K562 (cell line): ENCODE measurements at regions not wholly inside any gene's neighbourhood (a gene's known extent, or its start where the extent isn't known, plus 50 kb on each side); places are given as distances from the start of the nearest gene placed in this dataset.

Experiments used
- BRF1 ChIP-seq: IDR thresholded peaks from 3 replicates; pipeline ENCODE4 v1.6.1; 2011; ENCODE audit warnings: borderline replicate concordance, mild to moderate bottlenecking; ENCODE audit not compliant: insufficient read length; ENCODE audit errors: extremely low read depth
- CHD2 ChIP-seq: IDR thresholded peaks from 2 replicates; pipeline ENCODE4 v1.6.1; 2011; ENCODE audit warnings: low read depth, low read length
- DACH1 ChIP-seq: fragments of 450-650 bp; IDR thresholded peaks from 2 replicates; pipeline ENCODE4 v1.6.1; 2018; ENCODE audit not compliant: partially characterized antibody
- EGR1 ChIP-seq: fragments of 450-650 bp; conservative IDR thresholded peaks from 2 replicates; pipeline ENCODE4 v1.6.1; 2017; ENCODE audit warnings: mild to moderate bottlenecking
- GATAD2B ChIP-seq: fragments of 450-650 bp; IDR thresholded peaks from 2 replicates; pipeline ENCODE4 v1.6.1; 2017; ENCODE audit warnings: mild to moderate bottlenecking, borderline replicate concordance
- HNRNPK ChIP-seq: fragments of 200-400 bp; formaldehyde crosslinking; IDR thresholded peaks from one replicate; pipeline ENCODE4 v1.6.1; 2018; ENCODE audit warnings: mild to moderate bottlenecking, low read depth, low read length; ENCODE audit not compliant: poor library complexity, severe bottlenecking
- KAT7 ChIP-seq: sonication (generic); formaldehyde crosslinking; IDR thresholded peaks from 2 replicates; pipeline ENCODE4 v1.8.0; 2022; ENCODE audit warnings: missing genetic modification reagents, mild to moderate bottlenecking, borderline replicate concordance
- KDM1A ChIP-seq, 2 experiments: fragments of 450-650 bp; IDR thresholded peaks; 2 replicates each; pipeline ENCODE4 v1.6.1; 2016; ENCODE audit warnings: mild to moderate bottlenecking in 2 of 2
- KDM5B ChIP-seq: fragments of 200-600 bp; sonication (generic); IDR thresholded peaks from 2 replicates; pipeline ENCODE4 v1.6.1; 2012; ENCODE audit warnings: low read depth, mild to moderate bottlenecking, moderate library complexity, low read length, control low read depth, inconsistent platforms; ENCODE audit not compliant: insufficient replicate concordance
- MAFK ChIP-seq: IDR thresholded peaks from 2 replicates; pipeline ENCODE4 v1.6.1; 2011; ENCODE audit warnings: low read length, improper control_type of control experiment
- MAZ ChIP-seq, 2 experiments: fragments of 450-650 bp in 1 of 2; sonication (generic) in 1 of 2; formaldehyde crosslinking; IDR thresholded peaks in 1 of 2; conservative IDR thresholded peaks in 1 of 2; 2 replicates each; pipeline versions ENCODE4 v1.4.0 to v1.5.0; 2020; ENCODE audit warnings: mild to moderate bottlenecking in 1 of 2, missing genetic modification reagents in 1 of 2
- PYGO2 ChIP-seq: fragments of 450-650 bp; IDR thresholded peaks from 2 replicates; pipeline ENCODE4 v1.6.1; 2016; ENCODE audit warnings: mild to moderate bottlenecking, missing genetic modification characterization, moderate library complexity, missing compliant biosample characterization
- SLC30A9 ChIP-seq: fragments of 250-450 bp; sonication (Bioruptor Pico); IDR thresholded peaks from 2 replicates; pipeline ENCODE4 v1.8.0; 2022; ENCODE audit warnings: mild to moderate bottlenecking, moderate library complexity
- SMARCC2 ChIP-seq: fragments of 450-650 bp; IDR thresholded peaks from 2 replicates; pipeline ENCODE4 v1.6.1; 2017; ENCODE audit warnings: antibody characterized with exemption, moderate library complexity, mild to moderate bottlenecking, low read depth
- XRCC5 ChIP-seq: fragments of 200-400 bp; formaldehyde crosslinking; IDR thresholded peaks from 2 replicates; pipeline ENCODE4 v1.6.1; 2017; ENCODE audit warnings: low read depth, mild to moderate bottlenecking, low read length
- ZKSCAN1 ChIP-seq: fragments of 150-350 bp; IDR thresholded peaks from 2 replicates; pipeline ENCODE4 v1.6.1; 2016; ENCODE audit warnings: low read depth, low read length
- ZKSCAN8 ChIP-seq: fragments of 200-800 bp; sonication (Bioruptor generic); IDR thresholded peaks from 2 replicates; pipeline ENCODE4 v1.6.1; 2016; ENCODE audit warnings: missing genetic modification characterization, missing compliant biosample characterization
- ZNF23 ChIP-seq: fragments of 250-450 bp; sonication (Bioruptor Pico); IDR thresholded peaks from 2 replicates; pipeline ENCODE4 v1.4.0; 2020; ENCODE audit warnings: mild to moderate bottlenecking
- ZNF766 ChIP-seq: fragments of 200-800 bp; sonication (Bioruptor generic); conservative IDR thresholded peaks from 2 replicates; pipeline ENCODE4 v1.6.1; 2016; ENCODE audit warnings: missing genetic modification characterization, missing compliant biosample characterization
- TF ChIP-seq, protein P1 (sequence below), 2 experiments: fragments of 450-650 bp in 1 of 2; IDR thresholded peaks; 2 replicates each; pipeline ENCODE4 v1.6.1; 2011 to 2017; ENCODE audit warnings: low read depth in 2 of 2, antibody characterized with exemption in 1 of 2, borderline replicate concordance in 1 of 2, low read length in 1 of 2, mild to moderate bottlenecking in 1 of 2, mixed read lengths in 1 of 2; ENCODE audit not compliant: control insufficient read depth in 1 of 2
- TF ChIP-seq, protein P2 (sequence below): sonication (generic); formaldehyde crosslinking; IDR thresholded peaks from 2 replicates; pipeline ENCODE4 v1.8.1; 2022; ENCODE audit warnings: missing genetic modification reagents
- TF ChIP-seq, protein P3 (sequence below): sonication (generic); formaldehyde crosslinking; IDR thresholded peaks from 2 replicates; pipeline ENCODE4 v1.8.1; 2023; ENCODE audit warnings: mild to moderate bottlenecking, missing genetic modification reagents
- TF ChIP-seq, protein P4 (sequence below): fragments of 450-650 bp; IDR thresholded peaks from 2 replicates; pipeline ENCODE4 v1.6.1; 2016; ENCODE audit warnings: borderline replicate concordance

DNA sequence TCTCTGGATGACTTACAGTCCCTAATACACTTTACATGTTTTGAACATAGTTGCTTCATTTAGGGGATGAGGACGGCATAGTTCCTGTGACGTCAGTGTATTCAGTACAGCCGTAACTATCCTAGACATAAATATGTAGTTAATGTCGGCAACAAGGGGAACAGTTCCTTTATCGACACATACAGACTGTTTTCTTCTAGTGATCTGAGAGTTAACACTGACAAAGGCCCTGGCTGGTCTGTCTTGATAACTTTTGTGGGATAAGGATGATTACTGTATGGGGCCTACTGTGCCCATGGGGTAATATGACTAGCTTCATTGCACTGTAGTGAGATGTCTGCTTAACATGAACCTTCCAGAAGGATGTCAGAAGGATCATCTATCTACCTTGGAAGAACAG is 131.2 kb downstream of the ZNF518B start (continued):
- TF ChIP-seq BRF1 (no peak), PYGO2 (peak; percentile 73; the same call in 1 of the 2 replicates), SMARCC2 (peak; percentile 87), KDM5B (no peak), GATAD2B (no peak; the same call in none of the 2 replicates), DACH1 (no peak), XRCC5 (no peak), MAZ (CRISPR knock-in tag; conservative IDR thresholded peaks at IDR 0.05 in 1 of 2, IDR thresholded peaks at IDR 0.05 in 1 of 2) (peak; percentile 34 to 59; a peak in 2 of 4 replicates), ZKSCAN8 (CRISPR knock-in tag) (peak; percentile 79; the same call in 1 of the 2 replicates), KDM1A (IDR thresholded peaks at IDR 0.05) (peak; percentile 65 to 82), EGR1 (no peak), CHD2 (no peak), ZNF766 (CRISPR knock-in tag) (peak; percentile 68; the same call in 1 of the 2 replicates), HNRNPK (no peak), ZKSCAN1 (0 out of 2 replicates have a peak, but pooled peaks have one; percentile 48), KAT7 (CRISPR knock-in tag) (no peak), MAFK (no peak), ZNF23 (CRISPR knock-in tag) (no peak), SLC30A9 (CRISPR knock-in tag) (no peak)
- TF ChIP-seq, protein P1, sequence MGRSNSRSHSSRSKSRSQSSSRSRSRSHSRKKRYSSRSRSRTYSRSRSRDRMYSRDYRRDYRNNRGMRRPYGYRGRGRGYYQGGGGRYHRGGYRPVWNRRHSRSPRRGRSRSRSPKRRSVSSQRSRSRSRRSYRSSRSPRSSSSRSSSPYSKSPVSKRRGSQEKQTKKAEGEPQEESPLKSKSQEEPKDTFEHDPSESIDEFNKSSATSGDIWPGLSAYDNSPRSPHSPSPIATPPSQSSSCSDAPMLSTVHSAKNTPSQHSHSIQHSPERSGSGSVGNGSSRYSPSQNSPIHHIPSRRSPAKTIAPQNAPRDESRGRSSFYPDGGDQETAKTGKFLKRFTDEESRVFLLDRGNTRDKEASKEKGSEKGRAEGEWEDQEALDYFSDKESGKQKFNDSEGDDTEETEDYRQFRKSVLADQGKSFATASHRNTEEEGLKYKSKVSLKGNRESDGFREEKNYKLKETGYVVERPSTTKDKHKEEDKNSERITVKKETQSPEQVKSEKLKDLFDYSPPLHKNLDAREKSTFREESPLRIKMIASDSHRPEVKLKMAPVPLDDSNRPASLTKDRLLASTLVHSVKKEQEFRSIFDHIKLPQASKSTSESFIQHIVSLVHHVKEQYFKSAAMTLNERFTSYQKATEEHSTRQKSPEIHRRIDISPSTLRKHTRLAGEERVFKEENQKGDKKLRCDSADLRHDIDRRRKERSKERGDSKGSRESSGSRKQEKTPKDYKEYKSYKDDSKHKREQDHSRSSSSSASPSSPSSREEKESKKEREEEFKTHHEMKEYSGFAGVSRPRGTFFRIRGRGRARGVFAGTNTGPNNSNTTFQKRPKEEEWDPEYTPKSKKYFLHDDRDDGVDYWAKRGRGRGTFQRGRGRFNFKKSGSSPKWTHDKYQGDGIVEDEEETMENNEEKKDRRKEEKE (IDR thresholded peaks at IDR 0.05; ENCODE audit: borderline replicate concordance in 1 of 2, control insufficient read depth in 1 of 2, low read depth in 2 of 2, low read length in 1 of 2), result no peak
- TF ChIP-seq, protein P2, sequence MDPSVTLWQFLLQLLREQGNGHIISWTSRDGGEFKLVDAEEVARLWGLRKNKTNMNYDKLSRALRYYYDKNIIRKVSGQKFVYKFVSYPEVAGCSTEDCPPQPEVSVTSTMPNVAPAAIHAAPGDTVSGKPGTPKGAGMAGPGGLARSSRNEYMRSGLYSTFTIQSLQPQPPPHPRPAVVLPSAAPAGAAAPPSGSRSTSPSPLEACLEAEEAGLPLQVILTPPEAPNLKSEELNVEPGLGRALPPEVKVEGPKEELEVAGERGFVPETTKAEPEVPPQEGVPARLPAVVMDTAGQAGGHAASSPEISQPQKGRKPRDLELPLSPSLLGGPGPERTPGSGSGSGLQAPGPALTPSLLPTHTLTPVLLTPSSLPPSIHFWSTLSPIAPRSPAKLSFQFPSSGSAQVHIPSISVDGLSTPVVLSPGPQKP (CRISPR knock-in tag), result no peak
- TF ChIP-seq, protein P3, sequence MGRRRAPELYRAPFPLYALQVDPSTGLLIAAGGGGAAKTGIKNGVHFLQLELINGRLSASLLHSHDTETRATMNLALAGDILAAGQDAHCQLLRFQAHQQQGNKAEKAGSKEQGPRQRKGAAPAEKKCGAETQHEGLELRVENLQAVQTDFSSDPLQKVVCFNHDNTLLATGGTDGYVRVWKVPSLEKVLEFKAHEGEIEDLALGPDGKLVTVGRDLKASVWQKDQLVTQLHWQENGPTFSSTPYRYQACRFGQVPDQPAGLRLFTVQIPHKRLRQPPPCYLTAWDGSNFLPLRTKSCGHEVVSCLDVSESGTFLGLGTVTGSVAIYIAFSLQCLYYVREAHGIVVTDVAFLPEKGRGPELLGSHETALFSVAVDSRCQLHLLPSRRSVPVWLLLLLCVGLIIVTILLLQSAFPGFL (CRISPR knock-in tag), result no peak
- TF ChIP-seq, protein P4, sequence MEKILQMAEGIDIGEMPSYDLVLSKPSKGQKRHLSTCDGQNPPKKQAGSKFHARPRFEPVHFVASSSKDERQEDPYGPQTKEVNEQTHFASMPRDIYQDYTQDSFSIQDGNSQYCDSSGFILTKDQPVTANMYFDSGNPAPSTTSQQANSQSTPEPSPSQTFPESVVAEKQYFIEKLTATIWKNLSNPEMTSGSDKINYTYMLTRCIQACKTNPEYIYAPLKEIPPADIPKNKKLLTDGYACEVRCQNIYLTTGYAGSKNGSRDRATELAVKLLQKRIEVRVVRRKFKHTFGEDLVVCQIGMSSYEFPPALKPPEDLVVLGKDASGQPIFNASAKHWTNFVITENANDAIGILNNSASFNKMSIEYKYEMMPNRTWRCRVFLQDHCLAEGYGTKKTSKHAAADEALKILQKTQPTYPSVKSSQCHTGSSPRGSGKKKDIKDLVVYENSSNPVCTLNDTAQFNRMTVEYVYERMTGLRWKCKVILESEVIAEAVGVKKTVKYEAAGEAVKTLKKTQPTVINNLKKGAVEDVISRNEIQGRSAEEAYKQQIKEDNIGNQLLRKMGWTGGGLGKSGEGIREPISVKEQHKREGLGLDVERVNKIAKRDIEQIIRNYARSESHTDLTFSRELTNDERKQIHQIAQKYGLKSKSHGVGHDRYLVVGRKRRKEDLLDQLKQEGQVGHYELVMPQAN, result no peak
